HEK293 (cell line): ENCODE measurements at regions not wholly inside any gene's neighbourhood (a gene's known extent, or its start where the extent isn't known, plus 50 kb on each side); places are given as distances from the start of the nearest gene placed in this dataset.

ENCODE experiments used
- CTCF ChIA-PET: fragments of 350-600 bp; formaldehyde crosslinking; extraction: SDS; loops from one replicate; lab custom pipeline; 2021; ENCODE audit warnings: antibody characterized with exemption; lab: Yijun Ruan, JAX
- POLR2A ChIA-PET: fragments of 300-600 bp; formaldehyde crosslinking; extraction: SDS; loops from one replicate; lab custom pipeline; 2020; ENCODE audit warnings: antibody characterized with exemption, inconsistent platforms; lab: Yijun Ruan, JAX
- H3K27ac ChIP-seq: fragments of 200-500 bp; sonication (Bioruptor generic); 2 replicates; pipeline ENCODE4 v1.5.1; 2014; ENCODE audit warnings: low read depth, low read length, control low read depth, inconsistent platforms; ENCODE audit errors: extremely low read depth
- H3K36me3 ChIP-seq, 2 experiments: fragments of 200-500 bp in 1 of 2; sonication (Bioruptor generic) in 1 of 2; 1 replicate in 1 of 2; 2 replicates in 1 of 2; pipeline ENCODE4 v1.5.1; 2014 to 2017; ENCODE audit warnings: inconsistent platforms in 2 of 2, low read length in 2 of 2; ENCODE audit not compliant: control insufficient read depth in 2 of 2, insufficient read depth in 1 of 2
- H3K4me1 ChIP-seq: fragments of 200-500 bp; sonication (Bioruptor generic); 2 replicates; pipeline ENCODE4 v1.5.1; 2014; ENCODE audit warnings: mild to moderate bottlenecking, low read length, inconsistent platforms; ENCODE audit not compliant: control insufficient read depth, insufficient read depth
- H3K4me3 ChIP-seq: 2 replicates; pipeline ENCODE4 v1.5.1; 2011; ENCODE audit warnings: low read depth, mild to moderate bottlenecking, control low read depth, low read length, moderate library complexity
- H3K9me3 ChIP-seq: fragments of 200-500 bp; sonication (Bioruptor generic); 2 replicates; pipeline ENCODE4 v1.5.1; 2014; ENCODE audit warnings: low read depth, low read length, inconsistent platforms; ENCODE audit not compliant: control insufficient read depth, insufficient read depth
- BCL11A ChIP-seq: fragments of 450-650 bp; formaldehyde crosslinking; IDR thresholded peaks from 2 replicates; pipeline ENCODE4 v1.5.1; 2016; ENCODE audit warnings: low read depth, missing biosample characterization, missing genetic modification characterization
- GLI4 ChIP-seq: fragments of 450-650 bp; formaldehyde crosslinking; IDR thresholded peaks from 2 replicates; pipeline ENCODE4 v1.5.1; 2016; ENCODE audit warnings: missing biosample characterization, missing genetic modification characterization
- GLIS1 ChIP-seq: fragments of 450-650 bp; formaldehyde crosslinking; IDR thresholded peaks from 2 replicates; pipeline ENCODE4 v1.5.1; 2016; ENCODE audit warnings: missing biosample characterization, missing genetic modification characterization
- GLIS2 ChIP-seq: fragments of 450-650 bp; formaldehyde crosslinking; IDR thresholded peaks from 2 replicates; pipeline ENCODE4 v1.5.1; 2016; ENCODE audit warnings: missing biosample characterization, missing genetic modification characterization
- KLF9 ChIP-seq: fragments of 450-650 bp; formaldehyde crosslinking; IDR thresholded peaks from 2 replicates; pipeline ENCODE4 v1.5.1; 2016; ENCODE audit warnings: missing biosample characterization, missing genetic modification characterization, low read depth
- YY2 ChIP-seq: fragments of 450-650 bp; formaldehyde crosslinking; IDR thresholded peaks from 2 replicates; pipeline ENCODE4 v1.5.1; 2016; ENCODE audit warnings: missing biosample characterization, missing genetic modification characterization
- ZBTB1 ChIP-seq: fragments of 450-650 bp; formaldehyde crosslinking; IDR thresholded peaks from 2 replicates; pipeline ENCODE4 v1.5.1; 2016; ENCODE audit warnings: missing biosample characterization, missing genetic modification characterization
- ZFP41 ChIP-seq: fragments of 450-650 bp; formaldehyde crosslinking; IDR thresholded peaks from 2 replicates; pipeline ENCODE4 v1.5.1; 2016; ENCODE audit warnings: missing biosample characterization, missing genetic modification characterization, borderline replicate concordance
- ZNF132 ChIP-seq: fragments of 450-650 bp; formaldehyde crosslinking; IDR thresholded peaks from 2 replicates; pipeline ENCODE4 v1.5.1; 2017; ENCODE audit warnings: missing biosample characterization, missing genetic modification characterization, borderline replicate concordance
- ZNF174 ChIP-seq: fragments of 450-650 bp; formaldehyde crosslinking; IDR thresholded peaks from 2 replicates; pipeline ENCODE4 v1.5.0; 2017; ENCODE audit warnings: missing biosample characterization, mild to moderate bottlenecking, missing genetic modification characterization
- ZNF221 ChIP-seq: fragments of 450-650 bp; formaldehyde crosslinking; IDR thresholded peaks from 2 replicates; pipeline ENCODE4 v1.5.1; 2017; ENCODE audit warnings: missing biosample characterization, missing genetic modification characterization, borderline replicate concordance
- ZNF366 ChIP-seq: fragments of 450-650 bp; formaldehyde crosslinking; conservative IDR thresholded peaks from 2 replicates; pipeline ENCODE4 v1.5.1; 2016; ENCODE audit warnings: missing biosample characterization, missing genetic modification characterization
- ZNF521 ChIP-seq: fragments of 450-650 bp; formaldehyde crosslinking; IDR thresholded peaks from 2 replicates; pipeline ENCODE4 v1.5.1; 2017; ENCODE audit warnings: missing biosample characterization, mild to moderate bottlenecking, missing genetic modification characterization
- ZNF544 ChIP-seq: fragments of 450-650 bp; formaldehyde crosslinking; IDR thresholded peaks from 2 replicates; pipeline ENCODE4 v1.5.0; 2017; ENCODE audit warnings: missing biosample characterization, missing genetic modification characterization
- ZNF561 ChIP-seq: fragments of 450-650 bp; IDR thresholded peaks from 2 replicates; pipeline ENCODE4 v1.5.1; 2018; ENCODE audit warnings: missing biosample characterization, missing genetic modification characterization, borderline replicate concordance
- ZNF571 ChIP-seq: fragments of 450-650 bp; formaldehyde crosslinking; IDR thresholded peaks from 2 replicates; pipeline ENCODE4 v1.5.0; 2017; ENCODE audit warnings: missing biosample characterization, missing genetic modification characterization
- ZNF621 ChIP-seq: fragments of 450-650 bp; formaldehyde crosslinking; IDR thresholded peaks from 2 replicates; pipeline ENCODE4 v1.5.1; 2017; ENCODE audit warnings: missing biosample characterization, missing genetic modification characterization
- ZNF658 ChIP-seq: fragments of 450-650 bp; formaldehyde crosslinking; IDR thresholded peaks from 2 replicates; pipeline ENCODE4; 2016; ENCODE audit warnings: missing biosample characterization, missing genetic modification characterization
- ZNF701 ChIP-seq: fragments of 450-650 bp; formaldehyde crosslinking; IDR thresholded peaks from 2 replicates; pipeline ENCODE4 v1.5.1; 2016; ENCODE audit warnings: missing biosample characterization, missing genetic modification characterization
- TF ChIP-seq, protein P1 (sequence below): fragments of 450-650 bp; formaldehyde crosslinking; conservative IDR thresholded peaks from 2 replicates; pipeline ENCODE4 v1.5.1; 2016; ENCODE audit warnings: low read depth, missing biosample characterization, missing genetic modification characterization
- TF ChIP-seq, protein P2 (sequence below): fragments of 450-650 bp; formaldehyde crosslinking; IDR thresholded peaks from 2 replicates; pipeline ENCODE4 v1.5.1; 2016; ENCODE audit warnings: missing biosample characterization, missing genetic modification characterization
- TF ChIP-seq, protein P3 (sequence below): fragments of 450-650 bp; formaldehyde crosslinking; IDR thresholded peaks from 2 replicates; pipeline ENCODE4 v1.5.1; 2016; ENCODE audit warnings: missing biosample characterization, missing genetic modification characterization
- TF ChIP-seq, protein P4 (sequence below): fragments of 450-650 bp; IDR thresholded peaks from 2 replicates; pipeline ENCODE4 v1.5.1; 2018; ENCODE audit warnings: missing biosample characterization, mild to moderate bottlenecking, missing genetic modification characterization
- TF ChIP-seq, protein P5 (sequence below): fragments of 450-650 bp; formaldehyde crosslinking; IDR thresholded peaks from 2 replicates; pipeline ENCODE4 v1.5.1; 2016; ENCODE audit warnings: missing biosample characterization, missing genetic modification characterization
- TF ChIP-seq, protein P6 (sequence below): IDR thresholded peaks from 2 replicates; pipeline ENCODE4 v1.6.1; 2011; ENCODE audit warnings: mild to moderate bottlenecking, low read depth, low read length, borderline replicate concordance

DNA sequence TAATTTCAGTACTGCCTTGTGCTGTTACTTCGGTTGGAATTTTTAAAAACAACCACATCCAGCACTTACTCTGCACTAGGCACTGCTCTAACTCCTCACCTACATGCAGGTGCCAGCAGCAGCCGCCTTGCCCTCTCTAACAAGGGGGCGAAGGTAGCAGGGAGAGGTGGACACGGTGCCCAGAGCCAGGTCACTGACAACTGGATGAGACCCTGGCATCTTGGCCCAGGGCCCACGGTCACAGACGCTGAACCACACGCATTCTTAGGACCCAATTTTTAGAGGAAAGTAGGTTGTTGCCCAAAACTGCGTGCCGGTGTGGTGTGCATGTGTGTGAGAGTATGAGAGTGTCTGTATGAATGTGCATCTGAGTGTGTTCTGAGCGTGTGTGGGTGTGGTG lies 63.4 kb upstream of the GATA2 start:
- ChIA-PET CTCF (no interaction called here), POLR2A (no interaction called here)
- no peaks in the 10 kb centered on the region for H3K36me3 ChIP-seq
- H3K4me3 ChIP-seq, result no peak overlapping the region
- no peaks in the 10 kb centered on the region for H3K9me3 ChIP-seq
- TF ChIP-seq ZFP41 (tag by site-specific recombination) (no peak), ZNF132 (no peak), YY2 (tag by site-specific recombination) (0 out of 2 replicates have a peak, but pooled peaks have one; percentile 19), GLI4 (tag by site-specific recombination) (no peak), GLIS2 (tag by site-specific recombination) (no peak)
- TF ChIP-seq, protein P1, sequence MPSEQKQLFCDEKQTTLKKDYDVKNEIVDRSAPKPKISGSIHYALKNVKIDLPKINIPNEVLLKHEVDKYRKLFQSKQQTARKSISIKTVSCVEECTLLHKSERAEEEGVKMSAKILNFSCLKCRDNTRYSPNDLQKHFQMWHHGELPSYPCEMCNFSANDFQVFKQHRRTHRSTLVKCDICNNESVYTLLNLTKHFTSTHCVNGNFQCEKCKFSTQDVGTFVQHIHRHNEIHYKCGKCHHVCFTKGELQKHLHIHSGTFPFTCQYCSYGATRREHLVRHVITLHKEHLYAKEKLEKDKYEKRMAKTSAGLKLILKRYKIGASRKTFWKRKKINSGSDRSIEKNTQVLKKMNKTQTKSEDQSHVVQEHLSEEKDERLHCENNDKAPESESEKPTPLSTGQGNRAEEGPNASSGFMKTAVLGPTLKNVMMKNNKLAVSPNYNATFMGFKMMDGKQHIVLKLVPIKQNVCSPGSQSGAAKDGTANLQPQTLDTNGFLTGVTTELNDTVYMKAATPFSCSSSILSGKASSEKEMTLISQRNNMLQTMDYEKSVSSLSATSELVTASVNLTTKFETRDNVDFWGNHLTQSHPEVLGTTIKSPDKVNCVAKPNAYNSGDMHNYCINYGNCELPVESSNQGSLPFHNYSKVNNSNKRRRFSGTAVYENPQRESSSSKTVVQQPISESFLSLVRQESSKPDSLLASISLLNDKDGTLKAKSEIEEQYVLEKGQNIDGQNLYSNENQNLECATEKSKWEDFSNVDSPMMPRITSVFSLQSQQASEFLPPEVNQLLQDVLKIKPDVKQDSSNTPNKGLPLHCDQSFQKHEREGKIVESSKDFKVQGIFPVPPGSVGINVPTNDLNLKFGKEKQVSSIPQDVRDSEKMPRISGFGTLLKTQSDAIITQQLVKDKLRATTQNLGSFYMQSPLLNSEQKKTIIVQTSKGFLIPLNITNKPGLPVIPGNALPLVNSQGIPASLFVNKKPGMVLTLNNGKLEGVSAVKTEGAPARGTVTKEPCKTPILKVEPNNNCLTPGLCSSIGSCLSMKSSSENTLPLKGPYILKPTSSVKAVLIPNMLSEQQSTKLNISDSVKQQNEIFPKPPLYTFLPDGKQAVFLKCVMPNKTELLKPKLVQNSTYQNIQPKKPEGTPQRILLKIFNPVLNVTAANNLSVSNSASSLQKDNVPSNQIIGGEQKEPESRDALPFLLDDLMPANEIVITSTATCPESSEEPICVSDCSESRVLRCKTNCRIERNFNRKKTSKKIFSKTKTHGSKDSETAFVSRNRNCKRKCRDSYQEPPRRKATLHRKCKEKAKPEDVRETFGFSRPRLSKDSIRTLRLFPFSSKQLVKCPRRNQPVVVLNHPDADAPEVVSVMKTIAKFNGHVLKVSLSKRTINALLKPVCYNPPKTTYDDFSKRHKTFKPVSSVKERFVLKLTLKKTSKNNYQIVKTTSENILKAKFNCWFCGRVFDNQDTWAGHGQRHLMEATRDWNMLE (tag by site-specific recombination), result no peak
- no peak overlapping the region for H3K27ac ChIP-seq
- no peaks in the 10 kb centered on the region for H3K4me1 ChIP-seq

DNA sequence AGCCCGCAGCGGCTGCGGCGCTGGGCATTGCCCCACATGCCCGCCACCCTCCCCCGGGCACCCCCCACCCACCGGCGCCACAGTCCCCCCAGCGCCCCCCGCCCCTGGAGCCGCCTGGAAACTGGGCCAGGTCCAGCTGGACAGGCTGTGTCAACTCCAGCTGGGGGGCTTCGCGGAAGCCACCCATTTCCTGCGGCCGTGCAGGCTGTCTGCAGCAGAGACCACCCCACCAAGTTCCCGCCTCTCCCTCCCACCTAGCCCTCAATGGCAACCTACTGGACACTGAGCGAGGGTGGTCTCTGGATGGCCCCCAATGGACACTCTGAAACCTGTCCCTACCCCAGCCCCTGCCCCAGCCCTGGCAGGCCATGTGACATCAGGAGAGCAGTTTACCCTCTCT lies 62.8 kb upstream of the GATA2 start:
- Histone ChIP-seq H3K4me3 (no peak overlapping the region), H3K4me1 (no peaks in the 10 kb centered on the region), H3K9me3 (no peaks in the 10 kb centered on the region), H3K27ac (no peak overlapping the region), H3K36me3 (no peaks in the 10 kb centered on the region)
- TF ChIP-seq, protein P2, sequence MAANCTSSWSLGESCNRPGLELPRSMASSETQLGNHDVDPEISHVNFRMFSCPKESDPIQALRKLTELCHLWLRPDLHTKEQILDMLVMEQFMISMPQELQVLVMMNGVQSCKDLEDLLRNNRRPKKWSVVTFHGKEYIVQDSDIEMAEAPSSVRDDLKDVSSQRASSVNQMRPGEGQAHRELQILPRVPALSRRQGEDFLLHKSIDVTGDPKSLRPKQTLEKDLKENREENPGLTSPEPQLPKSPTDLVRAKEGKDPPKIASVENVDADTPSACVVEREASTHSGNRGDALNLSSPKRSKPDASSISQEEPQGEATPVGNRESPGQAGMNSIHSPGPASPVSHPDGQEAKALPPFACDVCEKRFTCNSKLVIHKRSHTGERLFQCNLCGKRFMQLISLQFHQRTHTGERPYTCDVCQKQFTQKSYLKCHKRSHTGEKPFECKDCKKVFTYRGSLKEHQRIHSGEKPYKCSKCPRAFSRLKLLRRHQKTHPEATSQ, result no peak
- TF ChIP-seq ZNF621 (tag by site-specific recombination), result no peak
- TF ChIP-seq BCL11A (tag by site-specific recombination), result no peak
- TF ChIP-seq, protein P3, sequence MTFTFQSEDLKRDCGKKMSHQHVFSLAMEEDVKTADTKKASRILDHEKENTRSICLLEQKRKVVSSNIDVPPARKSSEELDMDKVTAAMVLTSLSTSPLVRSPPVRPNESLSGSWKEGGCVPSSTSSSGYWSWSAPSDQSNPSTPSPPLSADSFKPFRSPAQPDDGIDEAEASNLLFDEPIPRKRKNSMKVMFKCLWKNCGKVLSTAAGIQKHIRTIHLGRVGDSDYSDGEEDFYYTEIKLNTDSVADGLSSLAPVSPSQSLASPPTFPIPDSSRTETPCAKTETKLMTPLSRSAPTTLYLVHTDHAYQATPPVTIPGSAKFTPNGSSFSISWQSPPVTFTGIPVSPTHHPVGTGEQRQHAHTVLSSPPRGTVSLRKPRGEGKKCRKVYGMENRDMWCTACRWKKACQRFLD (tag by site-specific recombination), result no peak
- no peak for TF ChIP-seq KLF9 (tag by site-specific recombination)
- TF ChIP-seq ZNF571 (tag by site-specific recombination), result no peak
- TF ChIP-seq ZNF174 (tag by site-specific recombination), result no peak
- TF ChIP-seq, protein P4, sequence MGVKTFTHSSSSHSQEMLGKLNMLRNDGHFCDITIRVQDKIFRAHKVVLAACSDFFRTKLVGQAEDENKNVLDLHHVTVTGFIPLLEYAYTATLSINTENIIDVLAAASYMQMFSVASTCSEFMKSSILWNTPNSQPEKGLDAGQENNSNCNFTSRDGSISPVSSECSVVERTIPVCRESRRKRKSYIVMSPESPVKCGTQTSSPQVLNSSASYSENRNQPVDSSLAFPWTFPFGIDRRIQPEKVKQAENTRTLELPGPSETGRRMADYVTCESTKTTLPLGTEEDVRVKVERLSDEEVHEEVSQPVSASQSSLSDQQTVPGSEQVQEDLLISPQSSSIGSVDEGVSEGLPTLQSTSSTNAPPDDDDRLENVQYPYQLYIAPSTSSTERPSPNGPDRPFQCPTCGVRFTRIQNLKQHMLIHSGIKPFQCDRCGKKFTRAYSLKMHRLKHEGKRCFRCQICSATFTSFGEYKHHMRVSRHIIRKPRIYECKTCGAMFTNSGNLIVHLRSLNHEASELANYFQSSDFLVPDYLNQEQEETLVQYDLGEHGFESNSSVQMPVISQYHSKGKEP (tag by site-specific recombination), result no peak
- TF ChIP-seq GLIS1 (tag by site-specific recombination), result no peak
- TF ChIP-seq ZNF701 (tag by site-specific recombination), result no peak
- no peak for TF ChIP-seq ZNF221 (tag by site-specific recombination)
- TF ChIP-seq, protein P5, sequence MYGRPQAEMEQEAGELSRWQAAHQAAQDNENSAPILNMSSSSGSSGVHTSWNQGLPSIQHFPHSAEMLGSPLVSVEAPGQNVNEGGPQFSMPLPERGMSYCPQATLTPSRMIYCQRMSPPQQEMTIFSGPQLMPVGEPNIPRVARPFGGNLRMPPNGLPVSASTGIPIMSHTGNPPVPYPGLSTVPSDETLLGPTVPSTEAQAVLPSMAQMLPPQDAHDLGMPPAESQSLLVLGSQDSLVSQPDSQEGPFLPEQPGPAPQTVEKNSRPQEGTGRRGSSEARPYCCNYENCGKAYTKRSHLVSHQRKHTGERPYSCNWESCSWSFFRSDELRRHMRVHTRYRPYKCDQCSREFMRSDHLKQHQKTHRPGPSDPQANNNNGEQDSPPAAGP, result no peak
- TF ChIP-seq ZNF658, result no peak
- TF ChIP-seq ZNF544 (tag by site-specific recombination), result no peak
- TF ChIP-seq ZNF521 (tag by site-specific recombination), result no peak
- no peak for TF ChIP-seq ZNF561
- TF ChIP-seq, protein P6, sequence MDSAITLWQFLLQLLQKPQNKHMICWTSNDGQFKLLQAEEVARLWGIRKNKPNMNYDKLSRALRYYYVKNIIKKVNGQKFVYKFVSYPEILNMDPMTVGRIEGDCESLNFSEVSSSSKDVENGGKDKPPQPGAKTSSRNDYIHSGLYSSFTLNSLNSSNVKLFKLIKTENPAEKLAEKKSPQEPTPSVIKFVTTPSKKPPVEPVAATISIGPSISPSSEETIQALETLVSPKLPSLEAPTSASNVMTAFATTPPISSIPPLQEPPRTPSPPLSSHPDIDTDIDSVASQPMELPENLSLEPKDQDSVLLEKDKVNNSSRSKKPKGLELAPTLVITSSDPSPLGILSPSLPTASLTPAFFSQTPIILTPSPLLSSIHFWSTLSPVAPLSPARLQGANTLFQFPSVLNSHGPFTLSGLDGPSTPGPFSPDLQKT, result no peak
- TF ChIP-seq ZNF366, result no peak
- no peak for TF ChIP-seq ZBTB1
- CTCF ChIA-PET, result no interaction called here
- POLR2A ChIA-PET, result no interaction called here
